GM13976 (cell line): ENCODE measurements at regions not wholly inside any gene's neighbourhood (a gene's known extent, or its start where the extent isn't known, plus 50 kb on each side); places are given as distances from the start of the nearest gene placed in this dataset.

Experiments
- DNase-seq: peaks from one replicate; pipeline ENCODE4 v3.0.0; 2012; ENCODE audit warnings: low spot score
- in situ Hi-C: fragments of 300-500 bp; cut with MboI; formaldehyde crosslinking; loops from one replicate; pipeline ENCODE4 v1.12.0; 2022; ENCODE audit warnings: low sequenced_read_pairs, mixed read lengths, inconsistent platforms; ENCODE audit not compliant: unreplicated experiment
- TF ChIP-seq, protein P1 (sequence below): IDR thresholded peaks from 2 replicates; pipeline ENCODE4 v1.5.1; 2012; ENCODE audit warnings: borderline replicate concordance, mild to moderate bottlenecking; ENCODE audit not compliant: insufficient read depth; ENCODE audit errors: extremely low read depth, missing control alignments, control extremely low read depth

DNA sequence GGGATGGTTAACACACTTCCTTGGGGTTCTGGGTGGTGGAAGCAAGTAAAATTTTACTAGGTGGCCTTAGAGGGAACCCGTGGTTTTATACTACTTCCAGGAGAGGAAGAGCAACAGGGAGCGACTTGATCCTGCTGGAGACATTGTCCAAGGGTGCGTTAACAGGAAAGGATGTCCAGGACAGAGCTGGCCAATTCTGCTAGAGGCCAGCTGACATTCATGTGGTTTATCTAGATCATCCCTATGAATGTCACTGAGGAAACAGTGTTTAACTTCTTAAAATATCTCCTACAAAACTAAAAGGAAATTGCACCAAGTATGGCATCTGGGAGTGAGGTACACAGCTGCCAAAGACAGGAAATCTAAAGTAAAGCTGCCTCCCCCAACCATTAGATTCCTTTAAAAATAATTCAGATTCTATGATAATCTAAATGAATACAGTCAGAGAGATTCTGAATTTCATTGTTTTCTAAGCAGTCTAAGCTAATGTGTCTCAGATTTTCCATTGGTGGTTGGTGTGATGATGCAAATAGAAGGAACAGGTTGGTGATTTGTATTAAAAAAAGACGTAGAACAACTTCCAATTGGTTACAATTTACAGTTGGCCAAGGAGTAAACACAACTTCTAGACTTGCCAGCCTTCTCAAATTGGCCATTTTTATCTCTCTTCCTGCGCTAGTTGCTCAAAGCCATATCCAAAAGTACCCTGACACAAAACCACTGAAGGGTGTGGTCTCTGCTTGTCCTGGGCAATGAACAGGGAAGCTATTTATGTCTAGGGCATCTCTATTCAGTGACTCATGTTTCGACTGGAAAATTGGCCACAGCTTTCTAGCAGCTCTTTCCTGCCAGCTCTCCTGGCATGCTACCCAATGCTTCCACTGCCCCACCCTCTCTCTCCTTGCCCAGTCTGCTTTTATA lies 574.7 kb upstream of the MEF2C start:
- TF ChIP-seq, protein P1, sequence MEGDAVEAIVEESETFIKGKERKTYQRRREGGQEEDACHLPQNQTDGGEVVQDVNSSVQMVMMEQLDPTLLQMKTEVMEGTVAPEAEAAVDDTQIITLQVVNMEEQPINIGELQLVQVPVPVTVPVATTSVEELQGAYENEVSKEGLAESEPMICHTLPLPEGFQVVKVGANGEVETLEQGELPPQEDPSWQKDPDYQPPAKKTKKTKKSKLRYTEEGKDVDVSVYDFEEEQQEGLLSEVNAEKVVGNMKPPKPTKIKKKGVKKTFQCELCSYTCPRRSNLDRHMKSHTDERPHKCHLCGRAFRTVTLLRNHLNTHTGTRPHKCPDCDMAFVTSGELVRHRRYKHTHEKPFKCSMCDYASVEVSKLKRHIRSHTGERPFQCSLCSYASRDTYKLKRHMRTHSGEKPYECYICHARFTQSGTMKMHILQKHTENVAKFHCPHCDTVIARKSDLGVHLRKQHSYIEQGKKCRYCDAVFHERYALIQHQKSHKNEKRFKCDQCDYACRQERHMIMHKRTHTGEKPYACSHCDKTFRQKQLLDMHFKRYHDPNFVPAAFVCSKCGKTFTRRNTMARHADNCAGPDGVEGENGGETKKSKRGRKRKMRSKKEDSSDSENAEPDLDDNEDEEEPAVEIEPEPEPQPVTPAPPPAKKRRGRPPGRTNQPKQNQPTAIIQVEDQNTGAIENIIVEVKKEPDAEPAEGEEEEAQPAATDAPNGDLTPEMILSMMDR = no peak
- in situ Hi-C loops = no loop called here
- no peak for DNase-seq

DNA sequence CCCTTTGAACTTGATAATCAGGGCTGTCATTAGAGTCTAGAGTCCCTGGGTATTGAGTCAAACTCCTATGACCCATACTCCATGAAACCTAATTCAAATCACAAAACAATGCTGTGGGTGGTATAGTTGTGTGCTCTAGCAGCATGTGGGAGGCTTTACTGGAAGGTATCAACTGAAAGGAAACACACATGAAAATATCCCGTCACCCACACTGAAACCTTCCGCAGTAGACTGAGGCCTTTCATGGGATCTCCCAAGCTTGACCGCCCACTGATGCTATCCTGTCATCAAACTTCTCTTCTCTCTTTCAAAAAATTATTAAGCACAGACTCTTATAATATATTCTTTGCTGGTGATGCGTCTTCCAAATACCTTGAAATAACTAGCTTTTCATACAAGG lies 569.1 kb upstream of the MEF2C start:
- in situ Hi-C loops = no loop called here
- TF ChIP-seq, protein P1 = no peak
- DNase-seq = no peak

DNA sequence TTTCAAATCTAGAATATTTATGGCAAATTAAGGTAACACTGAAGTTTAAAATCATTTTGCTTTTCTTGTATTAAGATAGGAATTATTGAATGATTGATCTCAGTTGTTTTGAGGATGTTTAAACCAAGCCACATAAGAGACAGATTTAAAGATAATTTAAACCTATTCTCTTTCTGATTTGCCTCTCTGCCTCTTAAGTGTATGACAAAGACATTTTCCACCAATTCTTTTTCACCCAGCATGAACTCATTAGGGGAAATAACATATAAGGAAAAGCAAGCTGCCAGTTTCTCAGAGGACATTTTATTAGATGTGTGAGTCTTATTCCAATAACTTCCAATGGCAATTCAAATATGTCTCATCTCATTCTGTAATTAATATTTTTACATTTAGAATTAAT lies 568.3 kb upstream of the MEF2C start:
- in situ Hi-C loops = no loop called here
- TF ChIP-seq, protein P1 = no peak

DNA sequence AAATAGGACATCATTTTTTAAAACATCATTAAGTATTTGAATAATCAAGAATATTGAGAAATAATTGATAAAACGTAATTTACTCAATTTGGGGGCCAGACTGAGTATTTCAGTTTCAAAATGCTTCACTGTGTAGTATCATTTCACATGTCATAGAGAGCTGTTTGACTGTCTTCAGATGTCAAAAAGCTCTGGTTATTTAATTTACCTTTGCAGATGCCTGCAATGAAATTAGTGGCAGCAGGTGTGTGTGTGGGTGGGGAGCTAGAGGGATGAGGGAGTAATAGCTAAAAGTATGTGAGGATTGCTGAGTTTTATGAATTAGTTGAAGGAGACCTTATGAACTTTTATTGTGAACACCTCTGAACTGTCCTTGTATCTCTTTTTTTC lies 567.2 kb upstream of the MEF2C start:
- DNase-seq = no peak
- TF ChIP-seq, protein P1 = no peak
- in situ Hi-C loops = no loop called here

More for the DNA sequence above, 568.3 kb upstream of the MEF2C start:
- DNase-seq = no peak

DNA sequence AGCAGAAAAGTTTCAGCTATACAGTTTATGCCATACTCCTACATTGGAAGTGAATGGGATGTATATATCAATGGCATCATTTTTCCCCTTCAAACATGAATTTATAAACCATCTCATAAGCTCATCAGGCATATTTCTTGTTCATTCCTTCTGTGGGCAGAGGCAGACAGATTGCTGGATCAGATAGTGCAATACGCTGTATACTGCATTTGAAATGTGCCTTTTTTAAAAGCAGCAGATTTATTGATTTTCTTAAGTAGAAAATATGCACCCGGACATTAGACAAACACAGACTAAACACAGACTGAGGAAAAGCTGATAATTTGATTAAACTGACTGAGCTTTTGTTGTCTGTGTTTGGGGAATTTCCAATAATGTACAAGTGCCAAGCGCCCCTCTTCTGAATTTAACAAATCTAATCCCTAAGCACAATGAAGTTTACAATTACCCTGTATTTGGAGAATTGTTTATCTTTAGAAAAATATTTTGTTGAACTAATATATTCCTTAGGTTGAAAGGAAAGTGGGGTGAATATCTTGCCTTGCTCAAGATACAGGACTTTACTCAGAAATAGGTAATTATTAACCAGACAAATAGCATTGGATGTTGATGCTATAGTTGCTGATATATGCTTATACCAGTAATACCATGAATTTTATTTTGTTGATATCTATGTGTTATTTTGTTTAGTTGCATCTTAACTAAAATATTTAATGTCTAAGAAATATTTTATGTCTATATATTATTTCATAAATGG lies 566.6 kb upstream of the MEF2C start:
- DNase-seq = no peak
- in situ Hi-C loops = loop anchor here (25.0 kb wide), 2 partner anchors 362 to 712 kb away; no protein-coding TSS in a partner anchor
- TF ChIP-seq, protein P1 = no peak

DNA sequence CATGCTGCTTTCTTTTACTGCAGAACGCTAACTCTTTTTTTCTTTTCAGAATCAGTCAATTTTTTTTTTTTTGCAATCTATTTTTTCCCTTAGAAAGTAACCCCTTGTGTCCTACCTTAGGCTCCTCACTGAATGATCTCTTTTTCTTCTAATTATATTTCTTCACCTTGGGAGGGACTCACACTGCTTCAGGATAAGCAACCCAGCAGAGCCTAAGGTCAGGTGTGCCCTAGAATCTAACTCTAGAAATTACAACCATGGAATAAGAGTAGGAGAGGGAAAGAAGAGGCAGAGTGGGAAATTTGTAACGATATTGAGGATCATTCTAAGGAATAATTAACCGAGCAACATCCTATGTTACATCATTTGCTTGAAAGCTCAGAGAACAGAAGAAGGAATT lies 564.0 kb upstream of the MEF2C start:
- in situ Hi-C loops = loop anchor here (25.0 kb wide), 2 partner anchors 360 to 710 kb away; no protein-coding TSS in a partner anchor
- TF ChIP-seq, protein P1 = no peak
- no peak for DNase-seq
